ENCODE measurements at regions not wholly inside any gene's neighbourhood (a gene's known extent, or its start where the extent isn't known, plus 50 kb on each side); places are given as distances from the start of the nearest gene placed in this dataset.

GRCh38 chr9:129476821-129477611, 143.9 kb downstream of the C9orf50 start:
- TF ChIP-seq MAX (IDR thresholded peaks at IDR 0.05; ENCODE audit: insufficient read depth, insufficient read length) = no peak
- no peak for TF ChIP-seq JUN (IDR thresholded peaks at IDR 0.05; ENCODE audit: borderline replicate concordance, insufficient read depth, insufficient read length, low read depth)
- TF ChIP-seq CTCF (IDR thresholded peaks at IDR 0.05; ENCODE audit: extremely low read depth in 1 of 2, insufficient read depth in 1 of 2, low read depth in 1 of 2, low read length in 2 of 2) = no peak

Measured in endothelial cell of umbilical vein (primary cell).